GM12878 (cell line): ENCODE measurements at regions not wholly inside any gene's neighbourhood (a gene's known extent, or its start where the extent isn't known, plus 50 kb on each side); places are given as distances from the start of the nearest gene placed in this dataset.

Source experiments
- ATAC-seq: fragments of 200-7000 bp; cut with Tn5 transposase; 3 replicates; pipeline ENCODE4 v1.9.1; 2020; ENCODE audit warnings: mild to moderate bottlenecking, moderate library complexity
- BruUV-seq: library from RNA; stranded (reverse); fragments of 400-500 nt; replicated peaks from 2 replicates; lab custom pipeline; 2021; lab: Mats Ljungman, UMichigan
- CTCF ChIA-PET: fragments of 300-600 bp; sonication (Branson Sonifier 250); formaldehyde crosslinking; extraction: SDS; loops from one replicate; lab custom pipeline; 2021; ENCODE audit warnings: inconsistent platforms; lab: Yijun Ruan, JAX
- POLR2A ChIA-PET: fragments of 350-600 bp; formaldehyde crosslinking; extraction: SDS; loops from one replicate; lab custom pipeline; 2021; ENCODE audit warnings: inconsistent platforms; lab: Charles Lee
- RAD21 ChIA-PET: fragments of 300-600 bp; sonication (Branson Sonifier 250); formaldehyde crosslinking; loops from one replicate; lab custom pipeline; 2023; ENCODE audit warnings: antibody characterized with exemption; ENCODE audit not compliant: unreplicated experiment; lab: Charles Lee
- SMC1A ChIA-PET: fragments of 300-600 bp; sonication (Branson Sonifier 250); formaldehyde crosslinking; loops from one replicate; lab custom pipeline; 2023; ENCODE audit not compliant: unreplicated experiment, uncharacterized antibody; lab: Charles Lee
- DNase-seq: peaks from one replicate; pipeline ENCODE4 v3.0.0-alpha.2; 2011; ENCODE audit warnings: low read depth, low spot score
- FAIRE-seq: peaks from 3 replicates; lab custom pipeline; 2011; peaks lifted over from hg19 to GRCh38; lab: Jason Lieb, UNC
- H2AFZ ChIP-seq: 2 replicates; pipeline ENCODE4 v1.6.0; 2011; ENCODE audit warnings: low read depth, low read length, control low read depth; ENCODE audit not compliant: control insufficient read depth
- H3K27ac ChIP-seq: 2 replicates; pipeline ENCODE4 v1.5.1; 2011; ENCODE audit warnings: control low read depth; ENCODE audit not compliant: control insufficient read depth, insufficient read depth
- H3K27me3 ChIP-seq, 2 experiments: replicated peaks in 1 of 2; 2 replicates each; pipeline versions ENCODE4 v1.6.0 to v1.6.1; 2011; ENCODE audit warnings: low read length in 1 of 2; ENCODE audit not compliant: control insufficient read depth in 2 of 2, insufficient read depth in 2 of 2
- H3K36me3 ChIP-seq, 2 experiments: 2 replicates each; pipeline ENCODE4 v1.5.1; 2011; ENCODE audit warnings: low read length in 1 of 2; ENCODE audit not compliant: control insufficient read depth in 2 of 2, insufficient read depth in 2 of 2
- H3K4me1 ChIP-seq: 2 replicates; pipeline ENCODE4 v1.6.1; 2011; ENCODE audit warnings: mild to moderate bottlenecking, low read length, moderate library complexity, mixed read lengths; ENCODE audit not compliant: control insufficient read depth, insufficient read depth
- H3K4me2 ChIP-seq: 2 replicates; pipeline ENCODE4 v1.6.0; 2011; ENCODE audit warnings: control low read depth; ENCODE audit not compliant: control insufficient read depth, insufficient read depth
- H3K4me3 ChIP-seq: fragments of 200-600 bp; sonication (generic); 2 replicates; pipeline ENCODE4 v1.5.1; 2016
- H3K79me2 ChIP-seq: 2 replicates; pipeline ENCODE4 v1.6.0; 2011; ENCODE audit warnings: low read length; ENCODE audit not compliant: control insufficient read depth, insufficient read depth
- H3K9ac ChIP-seq: 2 replicates; pipeline ENCODE4 v1.8.0; 2011; ENCODE audit warnings: low read length, control low read depth, mixed read lengths; ENCODE audit not compliant: control insufficient read depth, insufficient read depth
- H3K9me3 ChIP-seq: replicated peaks from 3 replicates; pipeline ENCODE4 v1.5.1; 2011; ENCODE audit warnings: mild to moderate bottlenecking, low read length; ENCODE audit not compliant: control insufficient read depth, insufficient read depth
- H4K20me1 ChIP-seq: 2 replicates; pipeline ENCODE4 v1.6.0; 2011; ENCODE audit not compliant: control insufficient read depth, insufficient read depth
- EP300 ChIP-seq, 2 experiments: fragments of 150-350 bp in 1 of 2; IDR thresholded peaks; 2 replicates each; pipeline ENCODE4 v1.6.1; 2011 to 2012; ENCODE audit warnings: low read depth in 2 of 2, low read length in 2 of 2, borderline replicate concordance in 1 of 2, improper control_type of control experiment in 1 of 2, inconsistent platforms in 1 of 2; ENCODE audit not compliant: control insufficient read depth in 1 of 2
- HDAC6 ChIP-seq: fragments of 200-600 bp; sonication (generic); IDR thresholded peaks from one replicate; pipeline ENCODE4 v1.8.0; 2017; ENCODE audit warnings: antibody characterized with exemption; ENCODE audit not compliant: unreplicated experiment
- JUNB ChIP-seq: IDR thresholded peaks from 2 replicates; pipeline ENCODE4 v1.6.1; 2016; ENCODE audit warnings: antibody characterized with exemption, mild to moderate bottlenecking
- MEF2A ChIP-seq: IDR thresholded peaks from 2 replicates; pipeline ENCODE4 v1.6.1; 2011; ENCODE audit warnings: low read depth, mild to moderate bottlenecking, low read length, moderate library complexity; ENCODE audit not compliant: insufficient read depth
- NFYB ChIP-seq: IDR thresholded peaks from 2 replicates; pipeline ENCODE4 v1.6.1; 2011; ENCODE audit warnings: low read depth, mild to moderate bottlenecking, low read length, improper control_type of control experiment, moderate library complexity; ENCODE audit not compliant: insufficient read depth
- PML ChIP-seq: IDR thresholded peaks from 2 replicates; pipeline ENCODE4 v1.6.1; 2012; ENCODE audit warnings: low read length, inconsistent platforms
- RFX5 ChIP-seq: IDR thresholded peaks from 2 replicates; pipeline ENCODE4 v1.6.1; 2011; ENCODE audit warnings: low read depth, low read length, improper control_type of control experiment
- SMC3 ChIP-seq: IDR thresholded peaks from 2 replicates; pipeline ENCODE4 v1.6.1; 2011; ENCODE audit warnings: low read length, improper control_type of control experiment, borderline replicate concordance
- SPI1 ChIP-seq: IDR thresholded peaks from 2 replicates; pipeline ENCODE4 v1.6.1; 2011; ENCODE audit warnings: low read depth, mild to moderate bottlenecking, low read length, moderate library complexity, borderline replicate concordance; ENCODE audit not compliant: insufficient read depth
- SUPT20H ChIP-seq: IDR thresholded peaks from 2 replicates; pipeline ENCODE4 v1.6.1; 2011; ENCODE audit warnings: low read depth, mild to moderate bottlenecking, low read length, moderate library complexity, borderline replicate concordance; ENCODE audit not compliant: control insufficient read depth
- WRNIP1 ChIP-seq: IDR thresholded peaks from 2 replicates; pipeline ENCODE4 v1.6.1; 2011; ENCODE audit warnings: low read depth, low read length, improper control_type of control experiment, borderline replicate concordance
- ZZZ3 ChIP-seq: IDR thresholded peaks from 2 replicates; pipeline ENCODE4 v1.6.1; 2011; ENCODE audit warnings: low read depth; ENCODE audit not compliant: control insufficient read depth, insufficient read length
- WGBS: methylation state at CpG from one replicate; pipeline ENCODE4 v1.1.6; 2016; ENCODE audit warnings: low lambda C conversion rate; ENCODE audit not compliant: insufficient replicate concordance, insufficient coverage; ENCODE audit errors: missing lambda C conversion rate; 5-methylcytosine and 5-hydroxymethylcytosine counted together
- in situ Hi-C: fragments of 300-500 bp; cut with MboI; formaldehyde crosslinking; loops from 9 replicates; pipeline ENCODE4 v1.14.3; 2018; ENCODE audit warnings: mixed read lengths
- intact Hi-C: fragments of 100-400 bp; cut with micrococcal nuclease; formaldehyde crosslinking; loops from one replicate; pipeline ENCODE4 v1.14.2; 2022; ENCODE audit not compliant: unreplicated experiment
- TF ChIP-seq, protein P1 (sequence below): fragments of 450-650 bp; IDR thresholded peaks from 2 replicates; pipeline ENCODE4 v1.6.1; 2017; ENCODE audit warnings: antibody characterized with exemption, mild to moderate bottlenecking, moderate library complexity

DNA sequence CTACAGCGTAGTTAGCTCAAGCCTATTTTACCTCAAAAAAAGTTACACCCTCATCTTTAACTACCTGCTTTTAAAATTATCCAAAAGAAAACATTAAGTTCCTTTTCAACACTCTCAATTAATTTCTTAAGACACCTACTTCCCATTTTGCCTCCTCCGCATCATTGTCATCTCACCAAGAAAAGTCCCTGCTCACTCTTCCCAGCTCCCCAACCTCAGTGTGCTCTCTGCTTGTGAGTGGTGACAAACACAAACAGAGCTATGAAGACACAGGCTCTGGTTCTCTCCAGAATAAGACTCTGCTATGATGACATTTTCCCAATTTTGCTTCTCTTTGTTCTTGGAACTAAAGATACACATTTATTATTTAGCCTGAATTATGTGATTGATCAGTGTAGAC, 385.1 kb upstream of the HTR2A start (continued):
- TF ChIP-seq, protein P1, sequence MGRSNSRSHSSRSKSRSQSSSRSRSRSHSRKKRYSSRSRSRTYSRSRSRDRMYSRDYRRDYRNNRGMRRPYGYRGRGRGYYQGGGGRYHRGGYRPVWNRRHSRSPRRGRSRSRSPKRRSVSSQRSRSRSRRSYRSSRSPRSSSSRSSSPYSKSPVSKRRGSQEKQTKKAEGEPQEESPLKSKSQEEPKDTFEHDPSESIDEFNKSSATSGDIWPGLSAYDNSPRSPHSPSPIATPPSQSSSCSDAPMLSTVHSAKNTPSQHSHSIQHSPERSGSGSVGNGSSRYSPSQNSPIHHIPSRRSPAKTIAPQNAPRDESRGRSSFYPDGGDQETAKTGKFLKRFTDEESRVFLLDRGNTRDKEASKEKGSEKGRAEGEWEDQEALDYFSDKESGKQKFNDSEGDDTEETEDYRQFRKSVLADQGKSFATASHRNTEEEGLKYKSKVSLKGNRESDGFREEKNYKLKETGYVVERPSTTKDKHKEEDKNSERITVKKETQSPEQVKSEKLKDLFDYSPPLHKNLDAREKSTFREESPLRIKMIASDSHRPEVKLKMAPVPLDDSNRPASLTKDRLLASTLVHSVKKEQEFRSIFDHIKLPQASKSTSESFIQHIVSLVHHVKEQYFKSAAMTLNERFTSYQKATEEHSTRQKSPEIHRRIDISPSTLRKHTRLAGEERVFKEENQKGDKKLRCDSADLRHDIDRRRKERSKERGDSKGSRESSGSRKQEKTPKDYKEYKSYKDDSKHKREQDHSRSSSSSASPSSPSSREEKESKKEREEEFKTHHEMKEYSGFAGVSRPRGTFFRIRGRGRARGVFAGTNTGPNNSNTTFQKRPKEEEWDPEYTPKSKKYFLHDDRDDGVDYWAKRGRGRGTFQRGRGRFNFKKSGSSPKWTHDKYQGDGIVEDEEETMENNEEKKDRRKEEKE: no peak
- TF ChIP-seq EP300 (IDR thresholded peaks at IDR 0.05; ENCODE audit: borderline replicate concordance in 1 of 2, control insufficient read depth in 1 of 2, low read depth in 2 of 2, low read length in 2 of 2): no peak
- no peak for TF ChIP-seq RFX5
- TF ChIP-seq HDAC6: no peak
- no peak for TF ChIP-seq JUNB
- TF ChIP-seq SUPT20H: no peak
- TF ChIP-seq MEF2A: no peak
- no peak for TF ChIP-seq PML
- TF ChIP-seq SMC3: no peak
- no peak for TF ChIP-seq ZZZ3
- TF ChIP-seq WRNIP1: no peak
- TF ChIP-seq, all 136 proteins: peak for 0

DNA sequence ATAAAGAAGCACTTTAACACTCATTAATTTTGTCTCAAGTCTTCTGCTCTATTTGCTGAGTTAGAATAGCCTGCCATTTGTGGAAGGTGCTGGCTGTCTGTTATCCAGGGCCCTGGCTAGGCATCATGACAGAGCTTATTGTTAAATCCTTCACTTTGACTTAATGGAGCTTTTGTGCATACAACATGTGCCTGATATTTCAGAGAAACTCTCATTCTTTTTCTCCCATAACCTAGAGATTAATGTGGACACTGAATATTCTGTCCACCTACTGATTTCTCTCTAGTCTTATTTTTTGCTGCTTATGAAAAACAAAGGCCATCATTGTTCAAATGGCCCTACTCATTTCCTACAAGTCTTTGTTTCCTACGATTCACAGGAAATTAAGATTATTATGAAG, 383.1 kb upstream of the HTR2A start:
- SMC1A ChIA-PET: no interaction called here
- Histone ChIP-seq H3K27me3 (no peaks in the 10 kb centered on the region), H3K4me1 (no peaks in the 10 kb centered on the region), H3K4me2 (no peak overlapping the region), H3K4me3 (no peak overlapping the region), H3K36me3 (no peaks in the 10 kb centered on the region), H3K9ac (no peak overlapping the region), H3K9me3 (no peaks in the 10 kb centered on the region), H4K20me1 (no peaks in the 10 kb centered on the region), H2AFZ (no peak overlapping the region), H3K27ac (no peak overlapping the region), H3K79me2 (no peaks in the 10 kb centered on the region)
- WGBS: 0% methylated on average over 1 of the region's 1 CpG
- RAD21 ChIA-PET: no interaction called here
- CTCF ChIA-PET: no interaction called here
- intact Hi-C loops (no loop called here), in situ Hi-C loops (no loop called here)
- TF ChIP-seq SPI1 (no peak), NFYB (no peak), WRNIP1 (no peak)
- ATAC-seq (no peak), FAIRE-seq (no peak), DNase-seq (no peak)
- POLR2A ChIA-PET: no interaction called here
- BruUV-seq: no TSS peak
